Breast epithelium (tissue), 3 donors: ENCODE measurements at regions not wholly inside any gene's neighbourhood (a gene's known extent, or its start where the extent isn't known, plus 50 kb on each side); places are given as distances from the start of the nearest gene placed in this dataset.

Source experiments
- POLR2A ChIP-seq: fragments of 450-650 bp; IDR thresholded peaks from one replicate; pipeline ENCODE4 v1.6.1; 2016; ENCODE audit warnings: antibody characterized with exemption, mild to moderate bottlenecking, moderate library complexity
- TF ChIP-seq, protein P1 (sequence below), 3 donors: fragments of 450-650 bp; IDR thresholded peaks; one replicate each; pipeline ENCODE4 v1.5.1; 2016 to 2017; ENCODE audit warnings: antibody characterized with exemption in 3 of 3, mild to moderate bottlenecking in 3 of 3, moderate library complexity in 3 of 3

DNA sequence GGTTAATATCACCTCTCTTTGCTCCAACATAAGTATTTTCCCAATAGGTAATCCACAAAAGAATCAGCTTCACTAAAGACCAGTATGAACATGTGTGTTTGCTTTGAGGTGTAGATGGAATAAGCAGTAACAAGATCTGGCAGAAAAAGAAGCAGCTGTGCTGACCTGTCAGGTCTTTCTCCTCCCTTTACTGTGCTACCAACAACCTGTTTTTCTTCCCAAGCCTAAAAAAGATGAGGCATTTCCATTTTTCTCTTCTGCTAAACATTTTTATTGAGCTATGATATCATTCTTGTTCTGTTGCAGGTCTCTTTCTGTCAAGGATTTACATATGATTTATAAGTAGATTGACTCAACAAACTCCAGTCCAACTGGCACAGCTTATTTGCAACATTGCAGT is 315.2 kb upstream of the GLI3 start:
- TF ChIP-seq, protein P1, sequence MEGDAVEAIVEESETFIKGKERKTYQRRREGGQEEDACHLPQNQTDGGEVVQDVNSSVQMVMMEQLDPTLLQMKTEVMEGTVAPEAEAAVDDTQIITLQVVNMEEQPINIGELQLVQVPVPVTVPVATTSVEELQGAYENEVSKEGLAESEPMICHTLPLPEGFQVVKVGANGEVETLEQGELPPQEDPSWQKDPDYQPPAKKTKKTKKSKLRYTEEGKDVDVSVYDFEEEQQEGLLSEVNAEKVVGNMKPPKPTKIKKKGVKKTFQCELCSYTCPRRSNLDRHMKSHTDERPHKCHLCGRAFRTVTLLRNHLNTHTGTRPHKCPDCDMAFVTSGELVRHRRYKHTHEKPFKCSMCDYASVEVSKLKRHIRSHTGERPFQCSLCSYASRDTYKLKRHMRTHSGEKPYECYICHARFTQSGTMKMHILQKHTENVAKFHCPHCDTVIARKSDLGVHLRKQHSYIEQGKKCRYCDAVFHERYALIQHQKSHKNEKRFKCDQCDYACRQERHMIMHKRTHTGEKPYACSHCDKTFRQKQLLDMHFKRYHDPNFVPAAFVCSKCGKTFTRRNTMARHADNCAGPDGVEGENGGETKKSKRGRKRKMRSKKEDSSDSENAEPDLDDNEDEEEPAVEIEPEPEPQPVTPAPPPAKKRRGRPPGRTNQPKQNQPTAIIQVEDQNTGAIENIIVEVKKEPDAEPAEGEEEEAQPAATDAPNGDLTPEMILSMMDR (IDR thresholded peaks at IDR 0.05), result no peak
- no peak for TF ChIP-seq POLR2A
